PFSK-1 (cell line): ENCODE measurements at regions not wholly inside any gene's neighbourhood (a gene's known extent, or its start where the extent isn't known, plus 50 kb on each side); places are given as distances from the start of the nearest gene placed in this dataset.

ENCODE experiments used
- FOXP2 ChIP-seq: optimal IDR thresholded peaks from 2 replicates; pipeline ENCODE3; 2011; ENCODE audit warnings: borderline replicate concordance, control low read depth, inconsistent platforms; ENCODE audit not compliant: insufficient read depth; ENCODE audit errors: extremely low read length, extremely low read depth
- POLR2AphosphoS5 ChIP-seq: IDR thresholded peaks from 2 replicates; pipeline ENCODE4 v1.6.1; 2012; ENCODE audit warnings: low read depth, mild to moderate bottlenecking, control low read depth, low read length, moderate library complexity
- SIN3A ChIP-seq: IDR thresholded peaks from 2 replicates; pipeline ENCODE4 v1.6.1; 2012; ENCODE audit warnings: mild to moderate bottlenecking, low read length, moderate library complexity, borderline replicate concordance; ENCODE audit not compliant: insufficient read depth
- TAF1 ChIP-seq: IDR thresholded peaks from 2 replicates; pipeline ENCODE4 v1.6.1; 2012; ENCODE audit warnings: low read length, control low read depth, borderline replicate concordance; ENCODE audit not compliant: insufficient read depth
- TF ChIP-seq, protein P1 (sequence below), 2 experiments: IDR thresholded peaks; 2 replicates each; pipeline versions ENCODE4 v1.6.1 to v1.8.0; 2011 to 2012; ENCODE audit warnings: low read depth in 2 of 2, low read length in 2 of 2, control low read depth in 1 of 2, inconsistent platforms in 1 of 2, mild to moderate bottlenecking in 1 of 2, moderate library complexity in 1 of 2; ENCODE audit not compliant: insufficient read depth in 1 of 2

DNA sequence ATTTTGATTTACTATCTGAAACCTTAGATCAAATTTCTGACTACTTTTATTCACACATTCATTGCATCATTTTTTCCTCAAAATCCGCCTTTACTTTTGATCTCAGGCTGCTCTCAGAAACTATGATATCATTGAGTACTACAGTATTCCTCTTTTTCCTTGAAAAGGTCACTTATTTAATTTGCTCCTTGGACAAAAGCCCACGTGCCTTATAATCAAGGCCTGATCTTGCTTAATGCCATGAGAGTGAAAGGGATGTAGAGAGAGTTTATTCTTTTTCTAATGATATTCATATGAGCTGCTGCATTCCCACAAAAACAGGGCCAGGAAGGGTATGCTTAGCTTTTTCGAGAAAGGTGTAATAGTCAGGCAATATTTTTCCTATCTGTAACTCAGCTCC is 327.0 kb downstream of the ETS1 start:
- TF ChIP-seq TAF1 (no peak), FOXP2 (no peak), SIN3A (no peak), POLR2AphosphoS5 (no peak)
- TF ChIP-seq, protein P1, sequence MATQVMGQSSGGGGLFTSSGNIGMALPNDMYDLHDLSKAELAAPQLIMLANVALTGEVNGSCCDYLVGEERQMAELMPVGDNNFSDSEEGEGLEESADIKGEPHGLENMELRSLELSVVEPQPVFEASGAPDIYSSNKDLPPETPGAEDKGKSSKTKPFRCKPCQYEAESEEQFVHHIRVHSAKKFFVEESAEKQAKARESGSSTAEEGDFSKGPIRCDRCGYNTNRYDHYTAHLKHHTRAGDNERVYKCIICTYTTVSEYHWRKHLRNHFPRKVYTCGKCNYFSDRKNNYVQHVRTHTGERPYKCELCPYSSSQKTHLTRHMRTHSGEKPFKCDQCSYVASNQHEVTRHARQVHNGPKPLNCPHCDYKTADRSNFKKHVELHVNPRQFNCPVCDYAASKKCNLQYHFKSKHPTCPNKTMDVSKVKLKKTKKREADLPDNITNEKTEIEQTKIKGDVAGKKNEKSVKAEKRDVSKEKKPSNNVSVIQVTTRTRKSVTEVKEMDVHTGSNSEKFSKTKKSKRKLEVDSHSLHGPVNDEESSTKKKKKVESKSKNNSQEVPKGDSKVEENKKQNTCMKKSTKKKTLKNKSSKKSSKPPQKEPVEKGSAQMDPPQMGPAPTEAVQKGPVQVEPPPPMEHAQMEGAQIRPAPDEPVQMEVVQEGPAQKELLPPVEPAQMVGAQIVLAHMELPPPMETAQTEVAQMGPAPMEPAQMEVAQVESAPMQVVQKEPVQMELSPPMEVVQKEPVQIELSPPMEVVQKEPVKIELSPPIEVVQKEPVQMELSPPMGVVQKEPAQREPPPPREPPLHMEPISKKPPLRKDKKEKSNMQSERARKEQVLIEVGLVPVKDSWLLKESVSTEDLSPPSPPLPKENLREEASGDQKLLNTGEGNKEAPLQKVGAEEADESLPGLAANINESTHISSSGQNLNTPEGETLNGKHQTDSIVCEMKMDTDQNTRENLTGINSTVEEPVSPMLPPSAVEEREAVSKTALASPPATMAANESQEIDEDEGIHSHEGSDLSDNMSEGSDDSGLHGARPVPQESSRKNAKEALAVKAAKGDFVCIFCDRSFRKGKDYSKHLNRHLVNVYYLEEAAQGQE (IDR thresholded peaks at IDR 0.05; ENCODE audit: insufficient read depth in 1 of 2, low read depth in 2 of 2, low read length in 2 of 2) = no peak

DNA sequence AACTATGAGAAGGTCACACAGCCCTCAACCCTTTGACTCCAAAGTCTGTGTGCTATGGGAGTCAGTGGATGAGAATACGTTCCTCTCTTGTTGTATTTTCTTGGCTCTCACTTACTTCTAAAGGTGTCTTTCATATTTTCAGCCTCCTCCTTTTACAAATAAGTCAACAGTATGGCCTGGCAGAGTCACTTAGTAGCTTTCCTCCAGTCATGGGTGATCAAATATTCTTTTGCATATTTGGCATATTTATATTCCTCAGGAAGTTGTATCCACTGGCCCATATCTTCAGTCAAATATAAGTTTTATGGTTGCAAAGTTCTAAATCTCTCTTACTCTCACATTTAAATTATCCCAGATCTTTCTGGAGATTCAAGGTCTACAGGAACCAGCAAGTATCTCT is 327.5 kb downstream of the ETS1 start:
- no peak for TF ChIP-seq FOXP2
- TF ChIP-seq POLR2AphosphoS5 = no peak
- no peak for TF ChIP-seq SIN3A
- TF ChIP-seq TAF1 = no peak
- TF ChIP-seq, protein P1 (IDR thresholded peaks at IDR 0.05; ENCODE audit: insufficient read depth in 1 of 2, low read depth in 2 of 2, low read length in 2 of 2) = no peak

DNA sequence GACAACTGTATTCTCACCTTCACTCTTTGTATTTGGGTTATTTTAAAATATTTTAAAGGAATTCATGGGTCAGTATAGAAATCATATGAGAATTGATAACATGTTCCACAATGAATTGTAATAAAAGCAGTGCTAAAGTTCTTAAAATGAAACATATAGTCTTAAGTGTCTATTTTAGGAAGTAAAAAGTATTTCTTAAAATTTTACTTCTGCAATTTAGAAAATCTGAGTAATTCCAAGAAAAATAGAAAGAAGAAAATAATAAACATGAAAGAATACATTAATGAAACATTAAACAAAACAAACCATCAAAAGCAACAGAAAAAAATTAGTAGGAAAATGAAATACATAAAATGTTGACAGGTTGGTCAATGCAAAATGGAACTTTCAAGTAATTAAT is 332.4 kb downstream of the ETS1 start:
- TF ChIP-seq TAF1 (no peak), POLR2AphosphoS5 (no peak), FOXP2 (no peak), SIN3A (no peak)
- TF ChIP-seq, protein P1 (IDR thresholded peaks at IDR 0.05; ENCODE audit: insufficient read depth in 1 of 2, low read depth in 2 of 2, low read length in 2 of 2) = no peak

DNA sequence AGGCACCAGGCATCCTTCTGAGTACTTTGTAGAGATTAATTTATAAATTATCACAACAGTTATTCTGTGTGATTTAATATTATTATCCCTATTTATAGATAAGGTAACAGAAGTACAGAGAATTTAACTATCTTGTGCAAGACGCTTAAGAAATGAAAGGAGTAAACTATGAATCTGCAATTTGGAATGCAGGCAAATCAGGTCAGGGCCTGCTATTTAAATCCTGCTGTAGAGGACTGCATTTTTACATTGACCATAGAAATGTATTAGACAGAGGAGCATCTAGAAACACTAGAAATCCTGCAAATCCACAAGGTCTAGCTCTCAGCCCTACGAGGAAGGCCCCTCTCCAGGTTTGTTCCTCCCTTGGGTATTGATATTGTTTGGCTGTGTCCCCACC is 336.2 kb downstream of the ETS1 start:
- TF ChIP-seq TAF1 = no peak
- no peak for TF ChIP-seq POLR2AphosphoS5
- no peak for TF ChIP-seq FOXP2
- no peak for TF ChIP-seq SIN3A
- TF ChIP-seq, protein P1 (IDR thresholded peaks at IDR 0.05; ENCODE audit: insufficient read depth in 1 of 2, low read depth in 2 of 2, low read length in 2 of 2) = no peak

DNA sequence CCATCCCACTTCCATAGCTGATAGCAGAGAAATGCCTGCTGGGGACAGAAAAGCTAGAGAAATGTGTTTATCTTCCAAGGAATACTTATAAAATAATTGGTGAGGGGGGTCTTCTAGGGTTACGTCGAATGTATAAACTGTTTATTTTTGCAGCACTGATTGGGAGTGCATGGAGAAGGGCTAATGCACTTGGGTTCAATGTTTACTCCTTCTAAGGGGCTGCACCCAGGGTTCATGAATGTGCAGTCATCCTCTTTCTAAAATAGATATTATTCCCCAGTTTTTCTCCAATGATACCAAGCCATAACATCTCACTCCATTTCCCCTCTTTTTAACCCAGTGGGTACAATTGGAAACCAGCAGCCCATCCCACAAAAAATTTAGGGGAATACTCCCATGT is 336.9 kb downstream of the ETS1 start:
- TF ChIP-seq FOXP2 (no peak), TAF1 (no peak), POLR2AphosphoS5 (no peak), SIN3A (no peak)
- TF ChIP-seq, protein P1 (IDR thresholded peaks at IDR 0.05; ENCODE audit: insufficient read depth in 1 of 2, low read depth in 2 of 2, low read length in 2 of 2) = no peak
